Endothelial cell (in vitro differentiated cells): ENCODE measurements at regions not wholly inside any gene's neighbourhood (a gene's known extent, or its start where the extent isn't known, plus 50 kb on each side); places are given as distances from the start of the nearest gene placed in this dataset.

ENCODE experiments used
- DNase-seq: peaks from one replicate; pipeline ENCODE4 v3.0.0; 2021; ENCODE audit warnings: low spot score
- H3K27ac Mint-ChIP-seq: one replicate; pipeline ENCODE4 v1.8.0; 2021; ENCODE audit warnings: mixed read lengths, inconsistent platforms; ENCODE audit not compliant: unreplicated experiment
- H3K27me3 Mint-ChIP-seq: one replicate; pipeline ENCODE4 v1.8.0; 2021; ENCODE audit warnings: mild to moderate bottlenecking, moderate library complexity, mixed read lengths, inconsistent platforms; ENCODE audit not compliant: unreplicated experiment
- H3K36me3 Mint-ChIP-seq: one replicate; pipeline ENCODE4 v1.8.0; 2021; ENCODE audit warnings: mild to moderate bottlenecking, low read depth, mixed read lengths, inconsistent platforms; ENCODE audit not compliant: unreplicated experiment
- H3K4me1 Mint-ChIP-seq: one replicate; pipeline ENCODE4 v1.8.0; 2021; ENCODE audit warnings: mild to moderate bottlenecking, mixed read lengths, inconsistent platforms; ENCODE audit not compliant: unreplicated experiment
- H3K4me3 Mint-ChIP-seq: one replicate; pipeline ENCODE4 v1.8.0; 2021; ENCODE audit warnings: mild to moderate bottlenecking, mixed read lengths, inconsistent platforms; ENCODE audit not compliant: unreplicated experiment
- H3K9me3 Mint-ChIP-seq: one replicate; pipeline ENCODE4 v1.8.0; 2021; ENCODE audit warnings: mixed read lengths, inconsistent platforms; ENCODE audit not compliant: unreplicated experiment
- CTCF ChIP-seq: fragments of 200-600 bp; sonication (generic); IDR thresholded peaks from one replicate; pipeline ENCODE4 v1.5.0; 2021; ENCODE audit warnings: antibody characterized with exemption; ENCODE audit not compliant: unreplicated experiment

- no peaks in the 10 kb centered on the region for H3K9me3 Mint-ChIP-seq
- H3K36me3 Mint-ChIP-seq: no peaks in the 10 kb centered on the region
- no peak overlapping the region for H3K4me3 Mint-ChIP-seq
- H3K27ac Mint-ChIP-seq: no peak overlapping the region
- H3K27me3 Mint-ChIP-seq: no peaks in the 10 kb centered on the region
- TF ChIP-seq CTCF: no peak
- no peaks in the 10 kb centered on the region for H3K4me1 Mint-ChIP-seq
- DNase-seq: no peak
These were observed 79.1 kb upstream of the ZFP64 start for GRCh38 chr20:52270696-52271095.

- Mint-ChIP-seq H3K4me1 (no peaks in the 10 kb centered on the region), H3K36me3 (no peaks in the 10 kb centered on the region), H3K27ac (no peak overlapping the region), H3K4me3 (no peak overlapping the region), H3K27me3 (no peaks in the 10 kb centered on the region), H3K9me3 (no peaks in the 10 kb centered on the region)
- TF ChIP-seq CTCF: no peak
- DNase-seq: no peak
These were observed 78.5 kb upstream of the ZFP64 start for GRCh38 chr20:52270001-52270606.

- no peaks in the 10 kb centered on the region for H3K9me3 Mint-ChIP-seq
- DNase-seq: no peak
- no peak overlapping the region for H3K4me3 Mint-ChIP-seq
- H3K27ac Mint-ChIP-seq: no peak overlapping the region
- H3K4me1 Mint-ChIP-seq: no peaks in the 10 kb centered on the region
- H3K27me3 Mint-ChIP-seq: no peaks in the 10 kb centered on the region
- H3K36me3 Mint-ChIP-seq: no peaks in the 10 kb centered on the region
- TF ChIP-seq CTCF: no peak
These were observed 77.7 kb upstream of the ZFP64 start for GRCh38 chr20:52269321-52269720.

GRCh38 chr20:52268184-52268749 is 76.7 kb upstream of the ZFP64 start:
- H3K4me1 Mint-ChIP-seq: no peaks in the 10 kb centered on the region
- no peaks in the 10 kb centered on the region for H3K36me3 Mint-ChIP-seq
- TF ChIP-seq CTCF: no peak
- no peaks in the 10 kb centered on the region for H3K27me3 Mint-ChIP-seq
- no peak overlapping the region for H3K4me3 Mint-ChIP-seq
- no peaks in the 10 kb centered on the region for H3K9me3 Mint-ChIP-seq
- DNase-seq: no peak
- H3K27ac Mint-ChIP-seq: no peak overlapping the region

GRCh38 chr20:52267418-52267817 is 75.8 kb upstream of the ZFP64 start:
- Mint-ChIP-seq H3K4me1 (no peaks in the 10 kb centered on the region), H3K27me3 (no peaks in the 10 kb centered on the region), H3K4me3 (no peak overlapping the region), H3K27ac (no peak overlapping the region), H3K36me3 (no peaks in the 10 kb centered on the region), H3K9me3 (no peaks in the 10 kb centered on the region)
- TF ChIP-seq CTCF: no peak
- DNase-seq: no peak
